Activated naive CD4-positive, alpha-beta T cell treated with Interleukin-2 at 50 U/mL for 16 hours (primary cell): ENCODE measurements at regions not wholly inside any gene's neighbourhood (a gene's known extent, or its start where the extent isn't known, plus 50 kb on each side); places are given as distances from the start of the nearest gene placed in this dataset.

Experiments
- DNase-seq: peaks from one replicate; pipeline ENCODE4 v3.0.0-alpha.2; 2020

DNA sequence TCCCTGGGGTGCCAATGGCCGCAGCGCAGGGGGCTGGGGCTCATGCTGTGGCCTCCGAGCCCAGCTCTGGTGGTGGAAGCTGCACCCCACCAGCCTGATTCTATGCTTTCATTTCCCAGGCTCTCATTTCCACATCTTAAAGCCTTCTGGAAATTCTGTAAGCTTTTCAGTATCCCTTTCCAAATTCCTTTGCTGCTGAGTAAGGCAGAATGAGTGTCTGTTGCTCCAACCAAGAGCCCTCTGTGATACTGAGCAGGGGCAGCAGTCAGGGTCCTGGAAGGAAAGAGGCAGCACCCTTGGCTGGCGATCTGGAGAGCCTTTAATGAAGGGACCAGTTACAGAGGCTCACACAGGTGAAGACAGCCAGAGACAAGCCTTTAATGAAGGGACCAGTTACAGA, 79.5 kb upstream of the FOXF1 start:
- no peak for DNase-seq

DNA sequence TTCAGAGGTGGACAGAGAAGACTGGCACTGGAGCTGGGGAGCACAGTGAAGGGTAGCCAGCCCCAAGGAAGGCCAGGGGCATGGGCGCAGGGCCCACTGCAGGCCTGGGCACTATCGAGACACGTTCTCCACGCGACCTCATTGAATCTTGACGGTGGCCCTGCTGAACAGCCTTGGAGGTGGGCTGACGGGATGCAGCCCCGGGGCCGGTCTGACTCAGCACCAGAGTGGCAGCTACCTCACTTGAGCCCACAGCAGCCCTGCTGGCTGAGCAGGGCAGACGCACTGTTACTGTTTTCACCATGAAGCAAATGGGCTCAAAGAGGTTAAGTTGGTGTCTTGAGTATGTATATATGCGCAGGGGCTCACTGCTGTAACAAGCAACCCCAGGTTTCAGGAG, 78.8 kb upstream of the FOXF1 start:
- DNase-seq = no peak

DNA sequence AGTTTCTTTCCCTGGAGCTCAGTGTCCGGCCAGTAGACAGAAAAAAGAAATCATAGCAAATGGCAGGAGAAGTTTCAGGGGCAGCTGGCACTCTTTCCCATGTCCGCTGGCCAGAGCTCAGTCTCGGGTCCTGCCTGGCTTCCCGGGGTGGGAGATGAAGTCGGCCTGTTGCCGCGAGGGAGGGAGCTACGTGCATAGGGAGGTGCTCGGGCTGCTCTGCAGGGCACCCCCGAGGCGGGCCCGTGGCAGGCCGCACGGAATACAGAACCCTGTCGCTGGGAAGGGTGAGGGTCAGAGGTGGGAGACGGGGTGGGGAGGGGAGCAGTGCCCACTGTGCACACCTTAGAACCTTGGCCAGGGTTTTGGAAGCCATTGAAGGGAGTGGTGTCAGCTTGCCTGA, 78.3 kb upstream of the FOXF1 start:
- DNase-seq = no peak

DNA sequence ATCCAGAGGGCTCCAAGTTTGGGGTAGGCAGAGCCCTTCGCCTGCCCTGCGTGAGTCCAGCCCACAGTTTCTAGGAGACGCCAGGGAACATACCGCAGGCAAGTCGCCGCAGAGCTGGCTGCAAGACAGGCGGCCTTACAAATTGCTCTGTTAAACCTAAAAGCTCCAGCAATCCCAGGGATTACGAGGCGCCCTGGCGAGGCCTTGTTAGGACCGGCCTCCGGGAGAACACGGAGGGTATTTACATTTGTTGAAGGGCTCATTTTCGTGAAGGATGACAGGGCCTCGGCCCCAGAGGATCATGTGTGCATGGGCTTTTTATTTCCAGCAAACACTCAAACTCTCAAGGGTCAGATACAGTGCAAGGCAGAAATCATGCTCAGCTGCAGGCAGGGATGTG, 77.6 kb upstream of the FOXF1 start:
- no peak for DNase-seq

GRCh38 chr16:86436466-86437185, 73.7 kb upstream of the FOXF1 start:
- DNase-seq = no peak

DNA sequence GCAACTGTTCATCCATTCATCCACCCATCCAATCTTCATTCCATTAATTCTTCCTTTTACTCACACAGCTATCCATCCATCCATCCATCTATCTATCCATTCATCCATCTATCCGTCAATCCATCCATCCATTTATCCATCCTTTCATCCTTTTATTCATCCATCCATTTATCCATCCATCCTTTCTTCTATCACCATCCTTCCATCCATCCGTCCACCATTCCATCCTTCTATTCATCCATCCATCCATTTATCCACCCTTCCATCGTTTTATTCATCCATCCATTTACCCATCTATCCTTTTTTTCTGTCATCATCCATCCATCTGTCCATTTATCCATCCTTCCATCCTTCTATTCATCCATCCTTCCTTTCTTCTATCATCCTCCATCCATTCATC, 73.0 kb upstream of the FOXF1 start:
- no peak for DNase-seq

GRCh38 chr16:86442703-86443102, 67.6 kb upstream of the FOXF1 start:
- DNase-seq = no peak

GRCh38 chr16:86443508-86444147, 66.7 kb upstream of the FOXF1 start:
- DNase-seq = no peak

GRCh38 chr16:86444261-86444660, 66.1 kb upstream of the FOXF1 start:
- no peak for DNase-seq

DNA sequence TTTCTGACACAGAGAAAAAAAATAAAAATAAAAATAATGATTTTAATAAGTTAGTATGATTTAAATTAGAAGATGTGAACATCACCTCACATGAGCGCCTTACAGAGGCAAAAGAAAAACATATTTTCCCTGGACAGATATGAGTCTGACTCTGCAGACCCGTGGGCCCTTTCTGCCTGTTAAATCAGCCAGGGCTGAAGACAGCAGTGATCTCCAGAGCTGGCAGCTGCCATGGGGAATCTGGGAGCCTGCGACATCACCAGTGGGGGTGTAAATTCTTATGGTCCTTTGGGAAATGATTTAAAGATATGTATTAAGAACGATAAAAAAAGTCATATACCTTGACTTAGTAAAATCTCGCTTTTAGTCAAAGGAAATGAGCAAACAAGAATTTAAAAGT, 65.7 kb upstream of the FOXF1 start:
- no peak for DNase-seq

DNA sequence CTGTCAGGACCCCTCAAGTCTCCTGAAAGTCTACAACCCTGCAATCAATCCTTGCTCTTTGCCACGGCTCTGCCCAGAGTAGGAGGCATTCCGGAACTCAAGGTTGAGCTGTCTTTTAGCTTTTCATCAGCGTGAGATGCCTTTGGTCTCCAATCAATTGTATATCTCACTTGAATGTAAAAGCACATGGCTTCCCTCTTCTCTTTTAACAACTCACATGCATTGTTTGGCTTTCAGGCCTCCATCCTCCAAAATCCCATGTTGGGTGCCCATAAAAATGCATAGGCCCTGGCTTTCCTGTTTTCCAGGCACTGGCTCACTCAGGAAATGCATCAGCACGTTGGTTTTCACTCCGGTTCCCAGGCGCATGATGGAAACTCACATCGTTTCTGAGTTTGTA, 64.0 kb upstream of the FOXF1 start:
- DNase-seq = no peak

GRCh38 chr16:86447228-86447627, 63.1 kb upstream of the FOXF1 start:
- no peak for DNase-seq

DNA sequence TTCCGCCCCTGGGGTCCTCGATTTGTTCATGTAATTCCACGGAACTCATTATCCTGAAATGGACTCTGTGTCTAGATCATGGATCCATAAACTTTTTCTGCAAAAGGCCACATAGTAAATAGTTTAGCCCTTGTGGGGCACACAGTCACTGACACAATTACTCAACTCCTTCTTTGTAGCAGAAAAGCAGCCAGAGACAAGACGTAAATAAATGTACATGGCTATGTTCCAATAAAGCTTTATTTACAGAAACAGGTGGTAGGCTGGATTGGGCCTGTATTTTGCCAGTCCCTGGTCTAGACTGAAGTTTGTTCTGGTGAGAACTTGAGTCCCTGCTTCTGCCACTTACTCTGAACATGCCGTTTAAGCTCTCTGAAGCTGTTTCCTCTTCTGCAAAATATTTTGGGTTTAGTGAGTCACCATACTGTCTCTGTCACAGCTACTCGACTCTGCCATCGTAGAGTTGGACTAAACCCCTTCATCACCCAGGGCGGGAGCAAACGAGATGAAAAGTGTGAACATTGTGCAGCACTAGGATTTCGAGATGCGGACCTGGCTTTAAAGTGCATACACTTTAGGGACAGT, 61.9 kb upstream of the FOXF1 start:
- DNase-seq = no peak

DNA sequence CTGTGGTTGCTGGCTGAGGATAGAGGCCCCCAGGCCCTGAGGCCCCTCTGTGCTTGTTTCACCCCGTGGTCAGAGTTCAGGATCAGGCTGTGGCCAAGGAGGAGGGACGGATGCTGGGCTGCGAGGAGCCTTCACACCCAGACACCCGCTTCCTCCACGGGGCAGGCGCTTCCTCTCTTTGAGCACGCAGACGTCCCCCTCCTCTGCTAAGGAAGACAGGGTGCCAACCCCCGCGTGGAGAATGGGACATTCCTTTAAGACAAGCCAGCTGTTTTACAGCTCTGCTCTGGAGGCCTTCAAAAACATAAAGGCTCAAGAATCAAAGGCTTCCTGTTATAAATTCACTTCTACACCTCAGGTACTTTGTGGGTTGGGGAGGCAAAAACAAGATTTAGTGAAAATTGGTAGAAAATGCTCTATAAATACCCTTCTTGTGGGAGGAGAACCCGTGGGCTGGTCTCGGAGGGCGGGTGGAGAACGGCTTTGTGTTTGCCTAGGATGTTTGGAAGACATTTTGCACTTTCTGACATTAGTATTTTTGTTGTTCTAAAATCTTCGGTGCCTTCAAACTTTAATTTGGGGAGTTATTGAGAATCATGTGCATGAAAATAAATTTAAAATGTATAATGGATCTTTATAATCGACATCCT, 60.8 kb upstream of the FOXF1 start:
- DNase-seq = no peak

GRCh38 chr16:86450691-86451090, 59.6 kb upstream of the FOXF1 start:
- no peak for DNase-seq

- DNase-seq = no peak
These were observed 57.9 kb upstream of the FOXF1 start for GRCh38 chr16:86452451-86452850.

- no peak for DNase-seq
These were observed 55.2 kb upstream of the FOXF1 start for GRCh38 chr16:86455116-86455515.

DNA sequence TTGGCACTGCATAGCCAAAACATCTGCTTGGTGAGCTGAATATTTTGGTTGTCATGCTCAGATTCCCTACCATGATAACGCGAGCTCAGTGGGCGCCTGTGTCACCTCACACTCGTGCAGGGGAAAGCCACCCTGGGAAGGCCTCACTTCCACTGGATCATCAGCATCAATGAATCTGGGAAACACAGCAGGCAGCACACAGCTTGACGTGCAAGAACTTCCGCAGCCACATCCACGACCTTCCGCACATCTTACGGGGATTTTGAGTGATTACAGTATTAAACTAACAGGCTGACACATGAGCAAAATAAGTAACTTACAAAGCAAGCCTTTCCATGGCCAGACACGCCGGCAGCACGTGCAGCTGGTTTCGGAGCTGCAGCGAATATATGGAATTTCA, 54.7 kb upstream of the FOXF1 start:
- no peak for DNase-seq

GRCh38 chr16:86457501-86458148, 52.7 kb upstream of the FOXF1 start:
- no peak for DNase-seq

DNA sequence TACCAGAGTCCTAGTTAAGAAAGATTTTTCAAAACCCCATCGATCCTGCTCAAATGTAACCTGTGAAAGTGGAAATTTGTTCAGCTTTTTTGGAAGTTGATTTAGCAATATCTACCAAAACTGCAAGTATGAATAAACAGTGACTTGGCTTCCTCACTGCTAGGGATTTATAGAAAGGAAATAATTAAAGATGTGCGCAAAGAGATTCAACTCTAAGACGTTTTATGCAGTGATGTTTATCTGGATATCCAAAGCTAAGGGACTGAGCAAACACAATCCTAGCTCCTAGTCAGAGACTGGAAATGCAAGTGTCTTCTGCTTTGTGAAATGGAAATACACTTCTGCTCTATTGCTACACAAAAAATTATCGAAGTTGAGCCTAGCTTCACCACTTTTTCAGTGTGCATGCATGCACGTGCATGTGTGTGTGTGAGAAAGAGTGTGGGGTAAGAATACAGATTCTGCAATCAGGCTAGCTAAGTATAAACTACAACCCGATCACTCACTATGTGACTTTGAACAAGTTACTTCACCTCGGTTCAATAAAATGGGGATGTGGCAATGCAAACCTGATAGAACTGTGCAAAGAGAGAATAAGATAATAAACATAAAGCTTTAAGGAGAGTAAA, 52.1 kb upstream of the FOXF1 start:
- no peak for DNase-seq

- no peak for DNase-seq
These were observed 51.1 kb upstream of the FOXF1 start for GRCh38 chr16:86459266-86459665.
